ENCODE measurements at regions not wholly inside any gene's neighbourhood (a gene's known extent, or its start where the extent isn't known, plus 50 kb on each side); places are given as distances from the start of the nearest gene placed in this dataset.

GRCh38 chr3:106006001-106006400, 137.2 kb upstream of the CBLB start:
- H3K36me3 ChIP-seq, result no peaks in the 10 kb centered on the region
- H2AFZ ChIP-seq (replicated peaks), result peak overlapping the region; percentile 33
- no peaks in the 10 kb centered on the region for H3K27me3 ChIP-seq
- no peak overlapping the region for H3K4me3 ChIP-seq
- no peak overlapping the region for H3K4me3 Mint-ChIP-seq
- H3K9ac ChIP-seq, result no peak overlapping the region
- H3K27ac ChIP-seq, result no peak overlapping the region
- peaks cover 2% of the 10 kb centered on the region for H3K9me3 Mint-ChIP-seq
- H3K27me3 Mint-ChIP-seq (ENCODE audit: insufficient read depth, low read depth), result no peaks in the 10 kb centered on the region
- TF ChIP-seq EZH2 (IDR thresholded peaks at IDR 0.05) (no peak), EZH2phosphoT487 (IDR thresholded peaks at IDR 0.05) (no peak)
- TF ChIP-seq, protein P1, sequence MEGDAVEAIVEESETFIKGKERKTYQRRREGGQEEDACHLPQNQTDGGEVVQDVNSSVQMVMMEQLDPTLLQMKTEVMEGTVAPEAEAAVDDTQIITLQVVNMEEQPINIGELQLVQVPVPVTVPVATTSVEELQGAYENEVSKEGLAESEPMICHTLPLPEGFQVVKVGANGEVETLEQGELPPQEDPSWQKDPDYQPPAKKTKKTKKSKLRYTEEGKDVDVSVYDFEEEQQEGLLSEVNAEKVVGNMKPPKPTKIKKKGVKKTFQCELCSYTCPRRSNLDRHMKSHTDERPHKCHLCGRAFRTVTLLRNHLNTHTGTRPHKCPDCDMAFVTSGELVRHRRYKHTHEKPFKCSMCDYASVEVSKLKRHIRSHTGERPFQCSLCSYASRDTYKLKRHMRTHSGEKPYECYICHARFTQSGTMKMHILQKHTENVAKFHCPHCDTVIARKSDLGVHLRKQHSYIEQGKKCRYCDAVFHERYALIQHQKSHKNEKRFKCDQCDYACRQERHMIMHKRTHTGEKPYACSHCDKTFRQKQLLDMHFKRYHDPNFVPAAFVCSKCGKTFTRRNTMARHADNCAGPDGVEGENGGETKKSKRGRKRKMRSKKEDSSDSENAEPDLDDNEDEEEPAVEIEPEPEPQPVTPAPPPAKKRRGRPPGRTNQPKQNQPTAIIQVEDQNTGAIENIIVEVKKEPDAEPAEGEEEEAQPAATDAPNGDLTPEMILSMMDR (IDR thresholded peaks at IDR 0.05), result no peak
- no peaks in the 10 kb centered on the region for H3K36me3 Mint-ChIP-seq
- peaks cover 13% of the 10 kb centered on the region for H3K4me1 Mint-ChIP-seq
- DNase-seq (ENCODE audit: low spot score), result no peak
- no peaks in the 10 kb centered on the region for H4K20me1 ChIP-seq (ENCODE audit: low read depth)
- H3F3A ChIP-seq (ENCODE audit: low read depth), result no peaks in the 10 kb centered on the region
- no peak overlapping the region for H3K27ac Mint-ChIP-seq
- no peak overlapping the region for H3K4me2 ChIP-seq
- H3K4me1 ChIP-seq, result no peaks in the 10 kb centered on the region
- H3K79me2 ChIP-seq (ENCODE audit: low read depth), result no peaks in the 10 kb centered on the region
- H3K9me3 ChIP-seq (ENCODE audit: low read depth), result no peaks in the 10 kb centered on the region

GRCh38 chr3:106006571-106006970, 137.8 kb upstream of the CBLB start:
- H3K27ac ChIP-seq, result no peak overlapping the region
- no peaks in the 10 kb centered on the region for H3K27me3 Mint-ChIP-seq (ENCODE audit: insufficient read depth, low read depth)
- no peaks in the 10 kb centered on the region for H3K79me2 ChIP-seq (ENCODE audit: low read depth)
- no peak overlapping the region for H3K27ac Mint-ChIP-seq
- peaks cover 13% of the 10 kb centered on the region for H3K4me1 Mint-ChIP-seq
- no peaks in the 10 kb centered on the region for H3K27me3 ChIP-seq
- no peak overlapping the region for H3K4me2 ChIP-seq
- peaks cover 2% of the 10 kb centered on the region for H3K9me3 Mint-ChIP-seq
- TF ChIP-seq, protein P1 (IDR thresholded peaks at IDR 0.05), result no peak
- TF ChIP-seq EZH2phosphoT487 (IDR thresholded peaks at IDR 0.05) (no peak), EZH2 (IDR thresholded peaks at IDR 0.05) (no peak)
- no peaks in the 10 kb centered on the region for H3K36me3 ChIP-seq
- no peak overlapping the region for H2AFZ ChIP-seq (replicated peaks)
- no peak for DNase-seq (ENCODE audit: low spot score)
- no peaks in the 10 kb centered on the region for H3K4me1 ChIP-seq
- no peaks in the 10 kb centered on the region for H3K9me3 ChIP-seq (ENCODE audit: low read depth)
- no peaks in the 10 kb centered on the region for H3K36me3 Mint-ChIP-seq
- H3K4me3 ChIP-seq, result no peak overlapping the region
- H3K4me3 Mint-ChIP-seq, result no peak overlapping the region
- no peaks in the 10 kb centered on the region for H4K20me1 ChIP-seq (ENCODE audit: low read depth)
- H3F3A ChIP-seq (ENCODE audit: low read depth), result no peaks in the 10 kb centered on the region
- H3K9ac ChIP-seq, result no peak overlapping the region

GRCh38 chr3:106007512-106007911, 138.7 kb upstream of the CBLB start:
- Mint-ChIP-seq H3K4me3 (no peak overlapping the region), H3K27ac (no peak overlapping the region), H3K9me3 (peaks cover 2% of the 10 kb centered on the region), H3K27me3 (ENCODE audit: insufficient read depth, low read depth) (no peaks in the 10 kb centered on the region), H3K4me1 (peaks cover 13% of the 10 kb centered on the region), H3K36me3 (no peaks in the 10 kb centered on the region)
- Histone ChIP-seq H3K4me3 (no peak overlapping the region), H3K4me2 (no peak overlapping the region), H3K79me2 (ENCODE audit: low read depth) (no peaks in the 10 kb centered on the region), H3K9me3 (ENCODE audit: low read depth) (no peaks in the 10 kb centered on the region), H2AFZ (replicated peaks) (no peak overlapping the region), H3K4me1 (no peaks in the 10 kb centered on the region), H3F3A (ENCODE audit: low read depth) (no peaks in the 10 kb centered on the region), H4K20me1 (ENCODE audit: low read depth) (no peaks in the 10 kb centered on the region), H3K36me3 (no peaks in the 10 kb centered on the region), H3K27ac (no peak overlapping the region), H3K9ac (no peak overlapping the region), H3K27me3 (no peaks in the 10 kb centered on the region)
- no peak for DNase-seq (ENCODE audit: low spot score)
- TF ChIP-seq EZH2phosphoT487 (IDR thresholded peaks at IDR 0.05), result no peak

- Histone ChIP-seq H3F3A (ENCODE audit: low read depth) (no peaks in the 10 kb centered on the region), H2AFZ (replicated peaks) (no peak overlapping the region)
- no peak overlapping the region for H3K27ac Mint-ChIP-seq
These were observed 140.0 kb upstream of the CBLB start for GRCh38 chr3:106008766-106009165.

More at GRCh38 chr3:106008766-106009165, 140.0 kb upstream of the CBLB start:
- H4K20me1 ChIP-seq (ENCODE audit: low read depth), result no peaks in the 10 kb centered on the region
- H3K4me2 ChIP-seq, result no peak overlapping the region
- H3K4me1 Mint-ChIP-seq, result peaks cover 13% of the 10 kb centered on the region
- H3K4me3 ChIP-seq, result no peak overlapping the region
- no peak overlapping the region for H3K9ac ChIP-seq
- H3K9me3 Mint-ChIP-seq, result peaks cover 2% of the 10 kb centered on the region
- H3K4me3 Mint-ChIP-seq, result no peak overlapping the region
- no peaks in the 10 kb centered on the region for H3K36me3 ChIP-seq
- no peak overlapping the region for H3K27ac ChIP-seq
- no peaks in the 10 kb centered on the region for H3K27me3 ChIP-seq
- TF ChIP-seq EZH2 (IDR thresholded peaks at IDR 0.05) (no peak), EZH2phosphoT487 (IDR thresholded peaks at IDR 0.05) (no peak)
- TF ChIP-seq, protein P1 (IDR thresholded peaks at IDR 0.05), result no peak
- H3K36me3 Mint-ChIP-seq, result no peaks in the 10 kb centered on the region
- no peaks in the 10 kb centered on the region for H3K9me3 ChIP-seq (ENCODE audit: low read depth)
- H3K27me3 Mint-ChIP-seq (ENCODE audit: insufficient read depth, low read depth), result no peaks in the 10 kb centered on the region
- no peak for DNase-seq (ENCODE audit: low spot score)
- no peaks in the 10 kb centered on the region for H3K79me2 ChIP-seq (ENCODE audit: low read depth)
- no peaks in the 10 kb centered on the region for H3K4me1 ChIP-seq

All from neural progenitor cell (in vitro differentiated cells).